T-helper 17 cell (primary cell): ENCODE measurements at regions not wholly inside any gene's neighbourhood (a gene's known extent, or its start where the extent isn't known, plus 50 kb on each side); places are given as distances from the start of the nearest gene placed in this dataset.

ENCODE experiments used
- ATAC-seq: fragments of 150-1000 bp; cut with Tn5 transposase; 2 replicates; pipeline ENCODE4 v1.10.0; 2021; ENCODE audit warnings: mild to moderate bottlenecking, moderate library complexity
- DNase-seq, 3 donors: peaks; one replicate each; pipeline versions ENCODE4 v3.0.0 to v3.0.0-alpha.2; 2020 to 2021
- H3K9me3 ChIP-seq: one replicate; pipeline ENCODE4 v1.7.0; 2013; ENCODE audit warnings: low read length, mild to moderate bottlenecking; ENCODE audit not compliant: control insufficient read depth, poor library complexity, severe bottlenecking
- H3K27ac Mint-ChIP-seq: one replicate; pipeline ENCODE4 v1.8.0; 2022; ENCODE audit warnings: mild to moderate bottlenecking, moderate library complexity, mixed read lengths
- H3K27me3 Mint-ChIP-seq: one replicate; pipeline ENCODE4 v1.8.0; 2022; ENCODE audit warnings: mixed read lengths
- H3K36me3 Mint-ChIP-seq: one replicate; pipeline ENCODE4 v1.8.0; 2022; ENCODE audit warnings: low read depth, mixed read lengths
- H3K4me1 Mint-ChIP-seq: one replicate; pipeline ENCODE4 v1.8.0; 2022; ENCODE audit warnings: mild to moderate bottlenecking, mixed read lengths
- H3K4me3 Mint-ChIP-seq: one replicate; pipeline ENCODE4 v1.8.0; 2022; ENCODE audit warnings: mild to moderate bottlenecking, moderate library complexity, mixed read lengths

- ATAC-seq, result no peak
- no peak overlapping the region for H3K4me3 Mint-ChIP-seq
- no peaks in the 10 kb centered on the region for H3K36me3 Mint-ChIP-seq
- H3K27ac Mint-ChIP-seq, result no peak overlapping the region
- H3K4me1 Mint-ChIP-seq, result no peaks in the 10 kb centered on the region
- no peaks in the 10 kb centered on the region for H3K27me3 Mint-ChIP-seq
- no peaks in the 10 kb centered on the region for H3K9me3 ChIP-seq
- DNase-seq, result no peak
These were observed 819.9 kb downstream of the BCL11A start for GRCh38 chr2:59733567-59733930.

- H3K36me3 Mint-ChIP-seq, result no peaks in the 10 kb centered on the region
- no peaks in the 10 kb centered on the region for H3K4me1 Mint-ChIP-seq
- ATAC-seq (no peak), DNase-seq (no peak)
- no peak overlapping the region for H3K4me3 Mint-ChIP-seq
- no peak overlapping the region for H3K27ac Mint-ChIP-seq
- H3K27me3 Mint-ChIP-seq, result no peaks in the 10 kb centered on the region
- no peaks in the 10 kb centered on the region for H3K9me3 ChIP-seq
These were observed 820.4 kb downstream of the BCL11A start for GRCh38 chr2:59732871-59733566.

GRCh38 chr2:59727121-59727590 is 826.3 kb downstream of the BCL11A start:
- no peak overlapping the region for H3K27ac Mint-ChIP-seq

GRCh38 chr2:59726228-59727120 is 827.0 kb downstream of the BCL11A start:
- H3K27ac Mint-ChIP-seq, result no peak overlapping the region
- no peak overlapping the region for H3K4me3 Mint-ChIP-seq
- no peaks in the 10 kb centered on the region for H3K36me3 Mint-ChIP-seq
- ATAC-seq (no peak), DNase-seq (no peak)
- no peaks in the 10 kb centered on the region for H3K27me3 Mint-ChIP-seq
- H3K4me1 Mint-ChIP-seq, result no peaks in the 10 kb centered on the region
- no peaks in the 10 kb centered on the region for H3K9me3 ChIP-seq

More at GRCh38 chr2:59727121-59727590, 826.3 kb downstream of the BCL11A start:
- no peak for ATAC-seq
- no peaks in the 10 kb centered on the region for H3K9me3 ChIP-seq
- Mint-ChIP-seq H3K27me3 (no peaks in the 10 kb centered on the region), H3K4me1 (no peaks in the 10 kb centered on the region), H3K4me3 (no peak overlapping the region), H3K36me3 (no peaks in the 10 kb centered on the region)
- DNase-seq, result no peak

GRCh38 chr2:59724746-59725145 is 828.7 kb downstream of the BCL11A start:
- H3K9me3 ChIP-seq, result no peaks in the 10 kb centered on the region
- DNase-seq (no peak), ATAC-seq (no peak)
- Mint-ChIP-seq H3K4me1 (no peaks in the 10 kb centered on the region), H3K27me3 (no peaks in the 10 kb centered on the region), H3K4me3 (no peak overlapping the region), H3K27ac (no peak overlapping the region), H3K36me3 (no peaks in the 10 kb centered on the region)

GRCh38 chr2:59720296-59720866 is 833.1 kb downstream of the BCL11A start:
- H3K9me3 ChIP-seq, result no peaks in the 10 kb centered on the region
- ATAC-seq (no peak), DNase-seq (no peak)
- no peak overlapping the region for H3K4me3 Mint-ChIP-seq
- H3K27ac Mint-ChIP-seq, result no peak overlapping the region
- H3K36me3 Mint-ChIP-seq, result no peaks in the 10 kb centered on the region
- H3K4me1 Mint-ChIP-seq, result no peaks in the 10 kb centered on the region
- no peaks in the 10 kb centered on the region for H3K27me3 Mint-ChIP-seq

- Mint-ChIP-seq H3K27ac (no peak overlapping the region), H3K36me3 (no peaks in the 10 kb centered on the region), H3K4me3 (no peak overlapping the region), H3K4me1 (no peaks in the 10 kb centered on the region), H3K27me3 (no peaks in the 10 kb centered on the region)
- no peak for ATAC-seq
- H3K9me3 ChIP-seq, result no peaks in the 10 kb centered on the region
- DNase-seq, result no peak
These were observed 839.9 kb downstream of the BCL11A start for GRCh38 chr2:59713577-59713976.

GRCh38 chr2:59711121-59711520 is 842.3 kb downstream of the BCL11A start:
- Mint-ChIP-seq H3K27ac (no peak overlapping the region), H3K4me1 (no peaks in the 10 kb centered on the region), H3K27me3 (no peaks in the 10 kb centered on the region), H3K36me3 (no peaks in the 10 kb centered on the region), H3K4me3 (no peak overlapping the region)
- no peaks in the 10 kb centered on the region for H3K9me3 ChIP-seq
- DNase-seq, result no peak
- ATAC-seq, result no peak

- Mint-ChIP-seq H3K27ac (no peak overlapping the region), H3K4me3 (no peak overlapping the region), H3K36me3 (no peaks in the 10 kb centered on the region), H3K27me3 (no peaks in the 10 kb centered on the region), H3K4me1 (no peaks in the 10 kb centered on the region)
- DNase-seq (no peak), ATAC-seq (no peak)
- no peaks in the 10 kb centered on the region for H3K9me3 ChIP-seq
These were observed 846.7 kb downstream of the BCL11A start for GRCh38 chr2:59706729-59707128.

GRCh38 chr2:59703796-59704195 is 849.7 kb downstream of the BCL11A start:
- Mint-ChIP-seq H3K27ac (no peak overlapping the region), H3K36me3 (no peaks in the 10 kb centered on the region), H3K4me3 (no peak overlapping the region), H3K27me3 (no peaks in the 10 kb centered on the region), H3K4me1 (no peaks in the 10 kb centered on the region)
- no peak for ATAC-seq
- no peak for DNase-seq
- no peaks in the 10 kb centered on the region for H3K9me3 ChIP-seq

- ATAC-seq (no peak), DNase-seq (no peak)
- Mint-ChIP-seq H3K36me3 (no peaks in the 10 kb centered on the region), H3K4me3 (no peak overlapping the region), H3K27ac (no peak overlapping the region), H3K4me1 (no peaks in the 10 kb centered on the region), H3K27me3 (no peaks in the 10 kb centered on the region)
- no peaks in the 10 kb centered on the region for H3K9me3 ChIP-seq
These were observed 851.4 kb downstream of the BCL11A start for GRCh38 chr2:59702026-59702425.

- H3K36me3 Mint-ChIP-seq, result no peaks in the 10 kb centered on the region
- no peaks in the 10 kb centered on the region for H3K4me1 Mint-ChIP-seq
- no peak overlapping the region for H3K4me3 Mint-ChIP-seq
These were observed 852.0 kb downstream of the BCL11A start for GRCh38 chr2:59701271-59701994.

GRCh38 chr2:59694176-59694575 is 859.3 kb downstream of the BCL11A start:
- H3K9me3 ChIP-seq, result no peaks in the 10 kb centered on the region
- ATAC-seq (no peak), DNase-seq (no peak)
- no peaks in the 10 kb centered on the region for H3K27me3 Mint-ChIP-seq
- H3K4me3 Mint-ChIP-seq, result no peak overlapping the region
- H3K27ac Mint-ChIP-seq, result no peak overlapping the region
- no peaks in the 10 kb centered on the region for H3K4me1 Mint-ChIP-seq
- no peaks in the 10 kb centered on the region for H3K36me3 Mint-ChIP-seq

More at GRCh38 chr2:59701271-59701994, 852.0 kb downstream of the BCL11A start:
- DNase-seq (no peak), ATAC-seq (no peak)
- Mint-ChIP-seq H3K27ac (no peak overlapping the region), H3K27me3 (no peaks in the 10 kb centered on the region)
- no peaks in the 10 kb centered on the region for H3K9me3 ChIP-seq
